ENCODE measurements at regions not wholly inside any gene's neighbourhood (a gene's known extent, or its start where the extent isn't known, plus 50 kb on each side); places are given as distances from the start of the nearest gene placed in this dataset.

- intact Hi-C loops (cut with micrococcal nuclease) = no loop called here
- ATAC-seq (ENCODE audit: low read depth) = no peak
- no peaks in the 10 kb centered on the region for H3K4me1 Mint-ChIP-seq
- no peak overlapping the region for H3K27ac Mint-ChIP-seq
- ChIA-PET CTCF (no interaction called here), POLR2A (no interaction called here)
- no peaks in the 10 kb centered on the region for H3K36me3 Mint-ChIP-seq (ENCODE audit: low read depth)
- H3K4me3 Mint-ChIP-seq = no peak overlapping the region
- H3K27me3 Mint-ChIP-seq = peaks cover 1% of the 10 kb centered on the region
- no peak for DNase-seq
- no peaks in the 10 kb centered on the region for H3K9me3 Mint-ChIP-seq
- no peak for TF ChIP-seq CTCF (IDR thresholded peaks at IDR 0.05)
These were observed 74.9 kb upstream of the ZNF423 start for GRCh38 chr16:49930841-49931240.

GRCh38 chr16:49931266-49931665 is 75.4 kb upstream of the ZNF423 start:
- no peak for TF ChIP-seq CTCF (IDR thresholded peaks at IDR 0.05)
- no peaks in the 10 kb centered on the region for H3K9me3 Mint-ChIP-seq
- no peaks in the 10 kb centered on the region for H3K4me1 Mint-ChIP-seq
- H3K27ac Mint-ChIP-seq = no peak overlapping the region
- DNase-seq (no peak), ATAC-seq (ENCODE audit: low read depth) (no peak)
- peaks cover 1% of the 10 kb centered on the region for H3K27me3 Mint-ChIP-seq
- H3K36me3 Mint-ChIP-seq (ENCODE audit: low read depth) = no peaks in the 10 kb centered on the region
- ChIA-PET CTCF (no interaction called here), POLR2A (no interaction called here)
- H3K4me3 Mint-ChIP-seq = no peak overlapping the region
- intact Hi-C loops (cut with micrococcal nuclease) = no loop called here

- Mint-ChIP-seq H3K27me3 (peaks cover 1% of the 10 kb centered on the region), H3K4me1 (no peaks in the 10 kb centered on the region), H3K4me3 (no peak overlapping the region), H3K27ac (no peak overlapping the region), H3K36me3 (ENCODE audit: low read depth) (no peaks in the 10 kb centered on the region), H3K9me3 (no peaks in the 10 kb centered on the region)
- CTCF ChIA-PET = no interaction called here
- ATAC-seq (ENCODE audit: low read depth) (no peak), DNase-seq (no peak)
- intact Hi-C loops (cut with micrococcal nuclease) = no loop called here
- POLR2A ChIA-PET = no interaction called here
- TF ChIP-seq CTCF (IDR thresholded peaks at IDR 0.05) = no peak
These were observed 76.0 kb upstream of the ZNF423 start for GRCh38 chr16:49931916-49932315.

- Mint-ChIP-seq H3K9me3 (no peaks in the 10 kb centered on the region), H3K4me1 (no peaks in the 10 kb centered on the region), H3K27me3 (peaks cover 1% of the 10 kb centered on the region), H3K4me3 (no peak overlapping the region), H3K36me3 (ENCODE audit: low read depth) (no peaks in the 10 kb centered on the region), H3K27ac (no peak overlapping the region)
- POLR2A ChIA-PET = no interaction called here
- ATAC-seq (ENCODE audit: low read depth) (no peak), DNase-seq (no peak)
- intact Hi-C loops (cut with micrococcal nuclease) = no loop called here
- CTCF ChIA-PET = no interaction called here
- TF ChIP-seq CTCF (IDR thresholded peaks at IDR 0.05) = no peak
These were observed 76.5 kb upstream of the ZNF423 start for GRCh38 chr16:49932434-49932833.

- Mint-ChIP-seq H3K36me3 (ENCODE audit: low read depth) (no peaks in the 10 kb centered on the region), H3K4me1 (no peaks in the 10 kb centered on the region), H3K4me3 (no peak overlapping the region), H3K27ac (no peak overlapping the region), H3K9me3 (no peaks in the 10 kb centered on the region), H3K27me3 (peaks cover 1% of the 10 kb centered on the region)
- DNase-seq (no peak), ATAC-seq (ENCODE audit: low read depth) (no peak)
- intact Hi-C loops (cut with micrococcal nuclease) = no loop called here
- ChIA-PET CTCF (no interaction called here), POLR2A (no interaction called here)
- no peak for TF ChIP-seq CTCF (IDR thresholded peaks at IDR 0.05)
These were observed 77.0 kb upstream of the ZNF423 start for GRCh38 chr16:49932946-49933345.

Data from activated B cell treated with CpG ODN at 0.5 μM for 24 hours (primary cell).